HG02885 (cell line): ENCODE measurements at regions not wholly inside any gene's neighbourhood (a gene's known extent, or its start where the extent isn't known, plus 50 kb on each side); places are given as distances from the start of the nearest gene placed in this dataset.
"Not testable (repeated sequence)": the region's sequence is repeated elsewhere in the genome, so short reads cannot be mapped to it uniquely, and the experiment has no call there.

Experiments used
- ATAC-seq: cut with Tn5 transposase; IDR thresholded peaks from one replicate; pipeline ENCODE4 v1.9.1; 2021; ENCODE audit warnings: mild to moderate bottlenecking; ENCODE audit not compliant: unreplicated experiment, poor library complexity

DNA sequence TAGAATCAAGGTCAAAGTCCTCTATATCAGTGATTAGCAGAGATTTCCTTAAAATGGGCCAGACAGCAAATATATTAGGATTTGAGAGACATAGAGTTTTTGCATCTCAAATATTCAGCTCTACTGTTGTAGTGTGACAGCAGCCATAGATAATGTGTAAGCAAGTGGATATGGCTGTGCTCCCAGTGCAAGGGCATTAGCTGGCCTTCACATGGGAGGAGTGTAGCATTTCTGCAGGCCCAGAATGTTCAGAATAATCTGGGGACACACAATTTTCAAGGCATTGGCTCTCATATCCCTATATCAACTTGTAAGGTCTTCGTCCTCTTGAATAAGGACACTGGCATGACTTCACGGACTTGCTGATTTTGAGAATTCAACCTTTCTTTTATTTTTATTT, 402.3 kb upstream of the ADAMTS5 start:
- ATAC-seq, result no peak

DNA sequence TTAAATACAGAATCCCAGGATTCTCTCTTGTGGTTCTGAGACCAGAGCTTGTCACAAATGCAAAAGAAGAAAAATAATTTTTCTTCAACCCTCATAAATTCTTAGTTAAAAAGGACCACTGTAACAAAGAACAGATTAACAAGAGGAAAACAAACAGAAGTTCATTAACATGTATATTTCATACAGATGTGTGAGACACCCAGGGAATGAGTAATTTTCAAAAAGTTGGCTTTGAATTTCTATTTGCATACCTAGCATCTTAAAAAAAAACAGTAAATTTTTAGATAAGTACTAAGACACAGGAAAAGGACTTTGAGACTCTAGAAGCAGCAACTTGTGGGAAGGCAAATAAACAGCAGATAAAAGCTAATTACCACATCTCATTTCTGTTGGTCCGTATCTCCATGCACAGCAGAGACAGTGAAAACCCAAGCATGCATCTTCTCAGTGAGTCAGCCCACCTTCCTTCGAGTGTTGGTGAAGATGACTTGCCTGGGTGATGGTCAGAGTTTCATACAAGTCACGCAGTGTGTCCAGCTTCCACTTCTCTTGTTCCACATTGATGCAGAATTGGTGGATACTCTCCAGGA, 399.9 kb upstream of the ADAMTS5 start:
- ATAC-seq, result no peak

- no peak for ATAC-seq
Observed at GRCh38 chr21:27366036-27366435, 399.1 kb upstream of the ADAMTS5 start.

- no peak for ATAC-seq
Observed at GRCh38 chr21:27365394-27365793, 398.5 kb upstream of the ADAMTS5 start.

- no peak for ATAC-seq
Observed at GRCh38 chr21:27363719-27364477, 397.0 kb upstream of the ADAMTS5 start.

DNA sequence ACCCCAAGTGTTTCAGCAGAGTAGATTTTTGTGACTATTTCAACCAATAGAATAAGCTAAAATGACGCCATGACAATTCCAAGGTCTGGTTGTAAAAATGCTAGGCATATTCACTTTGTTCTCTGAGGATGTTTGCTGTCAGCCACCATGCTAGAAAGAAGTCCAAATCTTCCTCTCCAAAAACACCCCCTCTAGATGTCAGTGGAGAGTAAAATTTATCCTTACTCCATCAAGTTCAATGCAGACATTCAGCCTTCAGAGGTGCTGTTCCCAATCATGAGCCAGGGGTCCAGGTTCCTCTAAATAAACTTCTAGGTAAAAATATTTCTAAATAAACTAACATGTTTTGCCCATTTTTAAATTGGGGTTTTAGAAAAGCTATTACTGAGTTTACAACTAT, 395.4 kb upstream of the ADAMTS5 start:
- ATAC-seq, result no peak

- ATAC-seq, result no peak
Observed at GRCh38 chr21:27359141-27359540, 392.3 kb upstream of the ADAMTS5 start.

- ATAC-seq, result no peak
Observed at GRCh38 chr21:27352885-27353284, 386.0 kb upstream of the ADAMTS5 start.

- no peak for ATAC-seq
Observed at GRCh38 chr21:27346041-27346448, 379.2 kb upstream of the ADAMTS5 start.

DNA sequence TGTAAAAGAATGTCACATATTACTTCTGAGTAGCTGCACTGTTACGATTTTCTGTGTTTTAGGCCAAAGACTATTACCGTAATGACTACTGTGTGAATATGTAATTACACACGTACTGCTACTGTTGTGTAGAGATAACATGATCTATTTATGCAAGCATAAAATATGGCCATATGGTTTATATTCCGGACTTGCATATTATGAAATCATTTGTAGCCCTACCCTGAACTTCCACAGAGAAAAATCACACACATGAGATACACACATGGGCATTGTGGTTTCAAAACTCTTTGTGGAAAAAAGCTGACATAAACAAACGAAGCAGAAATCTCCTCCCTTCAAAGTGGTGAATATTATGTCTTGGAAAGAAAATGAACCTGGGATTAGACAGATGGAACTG, 373.0 kb upstream of the ADAMTS5 start:
- no peak for ATAC-seq

DNA sequence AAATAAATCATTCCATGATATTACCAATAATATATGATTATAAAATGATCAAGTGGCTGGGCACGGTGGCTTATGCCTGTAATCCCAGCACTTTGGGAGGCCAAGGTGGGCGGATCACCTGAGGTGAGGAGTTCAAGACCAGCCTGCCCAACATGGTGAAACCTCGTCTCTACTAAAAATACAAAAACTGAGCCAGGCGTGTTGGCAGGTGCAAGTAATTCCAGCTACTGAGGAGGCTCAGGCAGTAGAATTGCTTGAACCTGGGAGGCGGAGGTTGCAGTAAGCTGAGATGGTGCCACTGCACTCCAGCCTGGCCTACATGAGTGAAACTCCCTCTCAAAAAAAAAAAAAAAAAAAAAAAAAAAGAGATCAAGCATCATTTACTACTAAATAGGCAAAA, 371.1 kb upstream of the ADAMTS5 start:
- ATAC-seq, result not testable (repeated sequence)

GRCh38 chr21:27333096-27333495, 366.2 kb upstream of the ADAMTS5 start:
- ATAC-seq, result no peak

- no peak for ATAC-seq
Observed at GRCh38 chr21:27329255-27329851, 362.5 kb upstream of the ADAMTS5 start.

DNA sequence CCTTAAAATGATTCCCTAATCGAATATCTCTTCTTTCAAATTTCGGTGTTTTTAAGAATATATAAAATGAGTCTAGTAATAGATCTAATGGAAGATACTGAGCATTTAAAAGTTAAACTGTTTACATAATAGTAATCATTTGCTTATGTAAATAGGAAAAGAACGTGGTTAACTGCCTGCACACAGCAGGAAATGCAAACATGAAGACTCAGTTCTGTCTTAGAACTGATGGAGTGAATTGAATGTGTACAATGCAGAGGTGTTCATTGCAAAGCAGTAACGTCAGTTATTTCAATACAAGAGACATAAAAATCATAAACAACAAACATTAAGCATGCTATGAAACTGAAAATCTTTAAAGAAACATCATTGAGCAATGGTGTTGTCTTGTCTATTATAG, 359.4 kb upstream of the ADAMTS5 start:
- no peak for ATAC-seq

- no peak for ATAC-seq
Observed at GRCh38 chr21:27323331-27323730, 356.4 kb upstream of the ADAMTS5 start.

DNA sequence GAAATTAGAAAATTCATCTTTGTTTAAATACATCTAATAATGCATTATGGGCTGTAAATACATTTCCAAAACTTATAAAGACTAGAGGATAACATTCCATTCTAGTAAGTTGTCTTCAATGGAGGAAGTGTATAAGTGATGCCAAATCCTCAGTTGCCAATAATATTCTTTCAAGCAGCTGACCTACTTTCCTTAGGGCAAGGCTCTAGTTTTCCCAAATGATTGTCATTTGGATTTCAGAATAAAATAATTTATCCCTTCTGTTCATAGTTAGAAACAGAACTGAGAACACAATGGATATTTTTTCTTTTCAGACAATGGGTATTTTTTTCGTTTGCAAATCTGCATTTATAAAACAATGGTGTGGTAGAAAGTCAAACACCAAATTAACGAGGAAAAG, 354.9 kb upstream of the ADAMTS5 start:
- ATAC-seq, result no peak

DNA sequence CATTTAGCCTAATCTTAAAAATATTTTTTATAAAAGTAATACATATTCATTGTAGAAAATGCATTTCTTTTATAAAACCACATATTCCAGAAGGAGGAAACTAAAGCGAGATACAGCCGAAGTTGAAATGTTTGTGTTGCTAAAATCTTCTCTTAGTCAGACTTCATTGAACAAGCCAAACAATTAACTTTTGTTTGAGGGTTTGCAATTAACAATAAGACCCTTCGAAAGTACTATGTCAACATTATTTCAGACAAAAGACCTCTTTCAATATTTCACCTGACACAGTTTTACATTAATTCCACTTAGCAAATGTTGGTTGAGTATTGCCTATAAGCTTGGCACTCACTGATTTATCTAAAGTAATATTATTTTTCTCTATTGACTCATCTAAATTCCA, 354.0 kb upstream of the ADAMTS5 start:
- ATAC-seq, result no peak

GRCh38 chr21:27317601-27318000, 350.7 kb upstream of the ADAMTS5 start:
- ATAC-seq, result not testable (repeated sequence)

- no peak for ATAC-seq
Observed at GRCh38 chr21:27315373-27315772, 348.5 kb upstream of the ADAMTS5 start.

GRCh38 chr21:27314131-27314530, 347.2 kb upstream of the ADAMTS5 start:
- ATAC-seq, result no peak

DNA sequence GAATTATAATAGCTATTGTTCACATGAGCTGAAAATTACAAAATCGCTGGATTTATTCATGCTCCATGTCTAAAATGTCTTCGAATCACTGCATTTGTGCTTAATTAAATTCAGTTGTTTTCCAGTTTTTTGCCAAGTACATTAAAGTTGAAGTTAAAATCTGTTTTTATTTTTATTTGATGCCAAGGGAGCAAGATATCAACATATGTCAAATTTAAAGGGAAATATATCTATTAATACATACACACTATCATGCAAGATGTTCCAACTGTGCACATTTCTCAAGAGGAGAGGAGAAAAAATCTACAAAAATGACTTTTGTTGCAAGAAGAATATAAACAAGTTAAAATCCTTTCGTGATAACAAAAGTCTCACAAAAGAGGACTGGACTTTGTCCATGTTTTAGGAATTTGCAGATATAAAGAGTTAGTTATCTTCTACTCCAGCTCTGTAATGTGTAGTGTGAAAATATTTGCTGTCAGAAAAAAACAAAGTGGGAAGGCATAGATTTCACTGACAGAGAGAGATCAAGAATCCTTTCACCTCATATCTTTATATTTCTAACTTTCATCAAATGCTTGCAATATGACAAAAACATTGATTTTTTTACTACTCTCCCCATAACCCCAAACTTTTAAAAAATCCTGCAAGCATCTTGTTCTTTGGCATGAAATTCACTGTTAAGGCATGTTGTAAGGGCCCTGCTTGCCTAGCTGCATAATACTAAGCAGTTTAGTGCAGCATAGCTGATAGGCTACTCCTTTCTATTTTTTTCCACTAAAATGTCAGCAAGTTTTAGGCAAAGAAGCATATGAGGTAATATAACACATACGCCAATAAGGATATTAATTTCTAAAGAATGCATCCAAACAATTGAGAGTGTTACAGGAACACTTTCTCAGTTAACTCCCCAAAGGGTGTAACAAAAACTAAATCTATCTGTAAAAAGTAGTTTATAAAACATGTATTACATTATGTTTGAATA, 340.2 kb upstream of the ADAMTS5 start:
- no peak for ATAC-seq
